ENCODE measurements at regions not wholly inside any gene's neighbourhood (a gene's known extent, or its start where the extent isn't known, plus 50 kb on each side); places are given as distances from the start of the nearest gene placed in this dataset.

DNA sequence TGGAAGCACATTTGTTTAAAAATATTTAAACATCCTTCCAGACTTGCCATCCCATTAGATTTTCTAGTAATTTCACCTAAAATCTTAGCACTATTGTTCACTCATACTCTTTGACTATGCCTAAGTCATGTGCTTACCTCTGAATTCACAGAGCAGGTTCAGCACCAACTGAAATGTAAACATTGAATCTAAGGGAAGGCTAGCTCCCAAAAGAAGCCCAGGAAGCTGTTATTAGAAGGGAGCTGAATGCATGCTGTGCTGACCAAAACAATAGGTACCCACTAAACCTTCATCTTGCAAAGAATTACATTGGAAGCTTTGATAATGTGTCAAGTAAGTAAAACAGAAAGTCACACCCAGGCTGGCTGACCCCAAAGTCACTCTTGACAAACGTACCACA is 571.3 kb downstream of the GABRG2 start:
- no peak for TF ChIP-seq CTCF (IDR thresholded peaks at IDR 0.05; ENCODE audit: extremely low read depth, missing control alignments)

GRCh38 chr5:162641142-162641813 is 573.7 kb downstream of the GABRG2 start:
- no peak for TF ChIP-seq CTCF (IDR thresholded peaks at IDR 0.05; ENCODE audit: extremely low read depth, missing control alignments)
- DNase-seq (ENCODE audit: low spot score): no peak

More for the DNA sequence above, 571.3 kb downstream of the GABRG2 start:
- no peak for DNase-seq (ENCODE audit: low spot score)

DNA sequence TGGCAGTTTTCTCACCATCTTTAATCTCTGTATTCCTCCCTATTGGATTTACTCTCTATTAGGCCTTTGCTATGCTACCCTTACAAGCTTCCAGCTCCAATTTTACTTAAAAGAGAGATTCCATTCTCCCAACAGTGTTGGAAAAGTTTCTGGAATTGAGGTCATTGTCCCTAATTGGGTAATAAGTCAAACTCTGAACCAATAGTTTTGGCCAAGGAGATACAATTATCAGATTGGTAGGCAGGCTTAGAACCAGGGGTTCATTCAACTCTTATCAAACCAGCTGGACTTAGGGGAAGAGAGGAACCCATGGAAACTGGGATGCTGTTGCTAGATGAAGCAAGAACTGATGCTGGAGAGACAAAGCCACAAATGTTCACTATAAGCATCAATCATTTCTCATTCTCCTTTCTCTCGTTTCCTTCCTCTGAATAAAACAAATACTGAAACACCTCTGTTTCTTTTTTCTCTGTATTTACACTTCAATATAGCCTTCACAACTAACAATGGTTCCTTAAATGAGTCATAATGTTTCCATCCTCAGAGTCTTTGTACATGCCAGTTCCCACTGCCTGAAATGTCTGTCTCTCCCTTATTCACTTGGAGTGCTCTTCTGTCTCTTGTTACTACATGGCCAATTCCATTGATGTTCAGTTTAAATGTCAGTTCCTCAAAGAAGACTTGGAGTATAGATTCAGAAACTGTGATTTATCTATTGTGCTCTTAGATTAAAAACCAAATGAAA is 587.3 kb downstream of the GABRG2 start:
- no peak for DNase-seq (ENCODE audit: low spot score)

DNA sequence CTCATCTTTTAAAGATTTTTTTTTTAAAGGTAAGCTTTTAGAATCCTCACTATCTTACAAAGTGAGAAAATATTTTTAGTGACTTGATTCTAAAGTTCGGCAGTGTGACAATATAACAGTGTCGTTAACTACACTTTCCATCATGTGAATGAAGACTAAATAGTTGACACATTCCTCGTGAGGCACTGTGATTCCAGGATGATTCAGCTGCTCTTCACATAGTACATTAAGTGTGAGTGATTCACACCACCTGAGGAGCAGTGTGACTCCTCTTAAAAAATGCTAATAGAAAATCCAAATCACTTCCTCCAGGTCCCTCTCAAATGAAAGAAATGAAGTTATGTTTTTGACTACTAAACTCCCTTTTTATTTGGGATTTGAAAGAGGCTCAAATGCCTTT is 589.5 kb downstream of the GABRG2 start:
- TF ChIP-seq CTCF (IDR thresholded peaks at IDR 0.05; ENCODE audit: extremely low read depth, missing control alignments): no peak
- no peak for DNase-seq (ENCODE audit: low spot score)

More for the DNA sequence above, 587.3 kb downstream of the GABRG2 start:
- TF ChIP-seq CTCF (IDR thresholded peaks at IDR 0.05; ENCODE audit: extremely low read depth, missing control alignments): no peak

DNA sequence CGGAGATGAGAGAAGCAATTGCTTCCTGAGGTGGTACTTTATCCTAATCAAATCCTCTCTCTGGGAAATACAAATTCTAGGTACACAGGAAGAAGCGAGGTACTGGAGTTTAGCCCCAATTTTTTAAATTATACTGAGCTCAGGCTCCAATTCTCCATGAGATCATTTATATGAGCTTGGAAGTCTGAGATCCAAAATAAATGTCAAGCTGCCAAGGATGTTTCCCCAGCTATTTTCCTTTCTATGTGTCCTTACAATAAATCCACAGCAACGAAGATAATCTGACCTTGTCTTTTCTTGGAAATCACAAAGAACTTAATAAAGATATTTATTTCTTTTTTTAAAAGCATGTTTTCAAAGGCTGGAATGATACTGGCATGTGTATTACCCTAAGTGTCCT is 597.3 kb downstream of the GABRG2 start:
- no peak for DNase-seq (ENCODE audit: low spot score)
- TF ChIP-seq CTCF (IDR thresholded peaks at IDR 0.05; ENCODE audit: extremely low read depth, missing control alignments): no peak

- no peak for DNase-seq (ENCODE audit: low spot score)
- TF ChIP-seq CTCF (IDR thresholded peaks at IDR 0.05; ENCODE audit: extremely low read depth, missing control alignments): no peak
These were observed 601.4 kb downstream of the GABRG2 start for GRCh38 chr5:162668926-162669325.

DNA sequence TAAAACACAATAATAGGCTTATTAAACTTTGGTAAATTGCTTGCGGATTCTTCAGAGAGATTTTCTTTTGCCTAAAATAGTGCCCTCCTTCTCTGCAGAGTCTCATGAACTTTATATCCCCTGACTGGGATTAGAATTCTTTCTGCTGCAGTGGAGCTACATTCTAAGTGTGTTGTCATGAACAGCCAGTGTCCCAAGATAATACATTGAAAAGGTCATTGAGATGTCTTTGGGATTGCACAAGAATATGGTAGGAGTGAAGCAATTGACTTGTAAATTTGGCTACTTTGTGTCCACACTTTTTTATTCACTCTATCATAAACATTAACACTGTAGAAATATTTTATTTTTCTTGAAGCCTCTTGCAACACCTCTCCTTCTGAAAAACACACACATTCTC is 604.5 kb downstream of the GABRG2 start:
- no peak for DNase-seq (ENCODE audit: low spot score)
- TF ChIP-seq CTCF (IDR thresholded peaks at IDR 0.05; ENCODE audit: extremely low read depth, missing control alignments): no peak
